ENCODE measurements at regions not wholly inside any gene's neighbourhood (a gene's known extent, or its start where the extent isn't known, plus 50 kb on each side); places are given as distances from the start of the nearest gene placed in this dataset.

- no peak for TF ChIP-seq CHD7 (IDR thresholded peaks at IDR 0.05; ENCODE audit: low read depth, low read length)
- peak; percentile 48; the same call in 1 of the 2 replicates for TF ChIP-seq JUND (IDR thresholded peaks at IDR 0.05; ENCODE audit: borderline replicate concordance, low read depth, low read length)
- peak; percentile 43; the same call in 1 of the 3 replicates for TF ChIP-seq JUND (tag; IDR thresholded peaks at IDR 0.05; ENCODE audit: borderline replicate concordance, low read depth, low read length)
- peak; percentile 75; the same call in 1 of the 2 replicates for TF ChIP-seq BCOR (IDR thresholded peaks at IDR 0.05)
- no peak for TF ChIP-seq ZNF134 (CRISPR knock-in tag; conservative IDR thresholded peaks at IDR 0.05)
- TF ChIP-seq, protein P1, sequence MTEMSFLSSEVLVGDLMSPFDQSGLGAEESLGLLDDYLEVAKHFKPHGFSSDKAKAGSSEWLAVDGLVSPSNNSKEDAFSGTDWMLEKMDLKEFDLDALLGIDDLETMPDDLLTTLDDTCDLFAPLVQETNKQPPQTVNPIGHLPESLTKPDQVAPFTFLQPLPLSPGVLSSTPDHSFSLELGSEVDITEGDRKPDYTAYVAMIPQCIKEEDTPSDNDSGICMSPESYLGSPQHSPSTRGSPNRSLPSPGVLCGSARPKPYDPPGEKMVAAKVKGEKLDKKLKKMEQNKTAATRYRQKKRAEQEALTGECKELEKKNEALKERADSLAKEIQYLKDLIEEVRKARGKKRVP (CRISPR knock-in tag; IDR thresholded peaks at IDR 0.05): no peak
- no peak for TF ChIP-seq ZNF696 (CRISPR knock-in tag; conservative IDR thresholded peaks at IDR 0.05)
- TF ChIP-seq PML (IDR thresholded peaks at IDR 0.05; ENCODE audit: low read length): peak; percentile 30; the same call in 1 of the 2 replicates
- no peak for TF ChIP-seq TCF7L2 (IDR thresholded peaks at IDR 0.05; ENCODE audit: low read depth, low read length)
- no peak for TF ChIP-seq NFYB (IDR thresholded peaks at IDR 0.05; ENCODE audit: extremely low read depth, insufficient read length)
- peak; percentile 77 for TF ChIP-seq MTA1 (IDR thresholded peaks at IDR 0.05; ENCODE audit: borderline replicate concordance)
- TF ChIP-seq CHD2 (IDR thresholded peaks at IDR 0.05; ENCODE audit: low read depth, low read length): no peak
- TF ChIP-seq ZC3H11A (IDR thresholded peaks at IDR 0.05; ENCODE audit: low read depth, low read length): no peak
- peak; percentile 35 for TF ChIP-seq EP400 (IDR thresholded peaks at IDR 0.05)
- TF ChIP-seq GTF2A2 (tag; IDR thresholded peaks at IDR 0.05): no peak
- TF ChIP-seq NCOA6 (IDR thresholded peaks at IDR 0.05): no peak
- TF ChIP-seq ZNF274 (IDR thresholded peaks at IDR 0.05; ENCODE audit: borderline replicate concordance, low read depth, low read length): no peak
- no peak for TF ChIP-seq HSF4 (CRISPR knock-in tag; IDR thresholded peaks at IDR 0.05; ENCODE audit: borderline replicate concordance)
These were observed 187.4 kb downstream of the ZEB2 start (continued) for GRCh38 chr2:144332356-144333142.
